Activated CD8-positive, alpha-beta memory T cell treated with anti-CD3 and anti-CD28 coated beads for 1 hour (primary cell): ENCODE measurements at regions not wholly inside any gene's neighbourhood (a gene's known extent, or its start where the extent isn't known, plus 50 kb on each side); places are given as distances from the start of the nearest gene placed in this dataset.

ENCODE experiments used
- DNase-seq, 2 donors: peaks; one replicate each; pipeline ENCODE4 v3.0.0-alpha.2; 2020; ENCODE audit warnings: low read depth in 1 of 2; ENCODE audit errors: extremely low read depth in 1 of 2

GRCh38 chr18:40993363-40993762 is 961.7 kb upstream of the PIK3C3 start:
- no peak for DNase-seq

- no peak for DNase-seq
These were observed 967.5 kb upstream of the PIK3C3 start for GRCh38 chr18:40987581-40987980.

GRCh38 chr18:40985436-40985835 is 969.6 kb upstream of the PIK3C3 start:
- no peak for DNase-seq

GRCh38 chr18:40984856-40985255 is 970.2 kb upstream of the PIK3C3 start:
- no peak for DNase-seq

GRCh38 chr18:40983835-40984234 is 971.2 kb upstream of the PIK3C3 start:
- no peak for DNase-seq

GRCh38 chr18:40980171-40980570 is 974.9 kb upstream of the PIK3C3 start:
- DNase-seq = no peak

GRCh38 chr18:40976050-40976449 is 979.0 kb upstream of the PIK3C3 start:
- DNase-seq = no peak

GRCh38 chr18:40974448-40974847 is 980.6 kb upstream of the PIK3C3 start:
- DNase-seq = no peak

- no peak for DNase-seq
These were observed 992.2 kb upstream of the PIK3C3 start for GRCh38 chr18:40962784-40963183.

GRCh38 chr18:40957533-40958070 is 997.4 kb upstream of the PIK3C3 start:
- DNase-seq = no peak

GRCh38 chr18:40956213-40956612 is 998.8 kb upstream of the PIK3C3 start:
- DNase-seq = no peak

- DNase-seq = no peak
These were observed 999.7 kb upstream of the PIK3C3 start for GRCh38 chr18:40955351-40955750.

- DNase-seq = no peak
These were observed 1005.7 kb upstream of the PIK3C3 start for GRCh38 chr18:40949114-40949950.

GRCh38 chr18:40944576-40944975 is 1010.5 kb upstream of the PIK3C3 start:
- DNase-seq = no peak

GRCh38 chr18:40939656-40940515 is 1015.1 kb upstream of the PIK3C3 start:
- no peak for DNase-seq

- DNase-seq = no peak
These were observed 1016.4 kb upstream of the PIK3C3 start for GRCh38 chr18:40938615-40939014.

GRCh38 chr18:40937386-40937785 is 1017.6 kb upstream of the PIK3C3 start:
- no peak for DNase-seq

GRCh38 chr18:40935423-40935822 is 1019.6 kb upstream of the PIK3C3 start:
- no peak for DNase-seq

- DNase-seq = no peak
These were observed 1022.2 kb upstream of the PIK3C3 start for GRCh38 chr18:40932862-40933261.

- no peak for DNase-seq
These were observed 1024.7 kb upstream of the PIK3C3 start for GRCh38 chr18:40930211-40930882.

- no peak for DNase-seq
These were observed 1025.6 kb upstream of the PIK3C3 start for GRCh38 chr18:40929399-40929798.
